NCI-H524 (cell line): ENCODE measurements at regions not wholly inside any gene's neighbourhood (a gene's known extent, or its start where the extent isn't known, plus 50 kb on each side); places are given as distances from the start of the nearest gene placed in this dataset.

Experiments
- DNase-seq, 2 experiments: peaks; one replicate each; lab custom pipeline; 2025; lab: John Stamatoyannopoulos, UW

GRCh38 chr1:58000116-58000515 is 546.4 kb downstream of the OMA1 start:
- no peak for DNase-seq

- DNase-seq, result no peak
Observed at GRCh38 chr1:57996400-57996799, 550.1 kb downstream of the OMA1 start.

GRCh38 chr1:57991289-57991688 is 555.2 kb downstream of the OMA1 start:
- DNase-seq, result no peak

- DNase-seq, result no peak
Observed at GRCh38 chr1:57989877-57990276, 556.6 kb downstream of the OMA1 start.

- no peak for DNase-seq
Observed at GRCh38 chr1:57987523-57987922, 559.0 kb downstream of the OMA1 start.

GRCh38 chr1:57986432-57986831 is 560.1 kb downstream of the OMA1 start:
- no peak for DNase-seq

GRCh38 chr1:57984277-57984676 is 560.4 kb upstream of the DAB1 start:
- DNase-seq, result no peak

GRCh38 chr1:57983441-57983840 is 559.6 kb upstream of the DAB1 start:
- DNase-seq, result no peak

GRCh38 chr1:57982852-57983251 is 559.0 kb upstream of the DAB1 start:
- DNase-seq, result no peak

- DNase-seq, result no peak
Observed at GRCh38 chr1:57976216-57976615, 552.4 kb upstream of the DAB1 start.

GRCh38 chr1:57968321-57968720 is 544.5 kb upstream of the DAB1 start:
- DNase-seq, result no peak

- no peak for DNase-seq
Observed at GRCh38 chr1:57966751-57967406, 543.0 kb upstream of the DAB1 start.

GRCh38 chr1:57966340-57966739 is 542.5 kb upstream of the DAB1 start:
- no peak for DNase-seq

- DNase-seq, result peak; percentile 14 to 75
Observed at GRCh38 chr1:57963581-57963980, 539.7 kb upstream of the DAB1 start.

- no peak for DNase-seq
Observed at GRCh38 chr1:57959531-57960241, 535.8 kb upstream of the DAB1 start.

GRCh38 chr1:57957576-57957975 is 533.7 kb upstream of the DAB1 start:
- no peak for DNase-seq

GRCh38 chr1:57951390-57951789 is 527.5 kb upstream of the DAB1 start:
- DNase-seq, result no peak

GRCh38 chr1:57949168-57949567 is 525.3 kb upstream of the DAB1 start:
- no peak for DNase-seq

GRCh38 chr1:57947471-57947870 is 523.6 kb upstream of the DAB1 start:
- no peak for DNase-seq

GRCh38 chr1:57945045-57945444 is 521.2 kb upstream of the DAB1 start:
- DNase-seq, result no peak

GRCh38 chr1:57943365-57943764 is 519.5 kb upstream of the DAB1 start:
- DNase-seq, result no peak

- DNase-seq, result no peak
Observed at GRCh38 chr1:57934745-57935144, 510.9 kb upstream of the DAB1 start.

GRCh38 chr1:57927003-57927402 is 503.1 kb upstream of the DAB1 start:
- DNase-seq, result no peak

GRCh38 chr1:57926025-57926552 is 502.2 kb upstream of the DAB1 start:
- no peak for DNase-seq
